ENCODE measurements at regions not wholly inside any gene's neighbourhood (a gene's known extent, or its start where the extent isn't known, plus 50 kb on each side); places are given as distances from the start of the nearest gene placed in this dataset.
"Not testable (repeated sequence)": the region's sequence is repeated elsewhere in the genome, so short reads cannot be mapped to it uniquely, and the experiment has no call there.

DNA sequence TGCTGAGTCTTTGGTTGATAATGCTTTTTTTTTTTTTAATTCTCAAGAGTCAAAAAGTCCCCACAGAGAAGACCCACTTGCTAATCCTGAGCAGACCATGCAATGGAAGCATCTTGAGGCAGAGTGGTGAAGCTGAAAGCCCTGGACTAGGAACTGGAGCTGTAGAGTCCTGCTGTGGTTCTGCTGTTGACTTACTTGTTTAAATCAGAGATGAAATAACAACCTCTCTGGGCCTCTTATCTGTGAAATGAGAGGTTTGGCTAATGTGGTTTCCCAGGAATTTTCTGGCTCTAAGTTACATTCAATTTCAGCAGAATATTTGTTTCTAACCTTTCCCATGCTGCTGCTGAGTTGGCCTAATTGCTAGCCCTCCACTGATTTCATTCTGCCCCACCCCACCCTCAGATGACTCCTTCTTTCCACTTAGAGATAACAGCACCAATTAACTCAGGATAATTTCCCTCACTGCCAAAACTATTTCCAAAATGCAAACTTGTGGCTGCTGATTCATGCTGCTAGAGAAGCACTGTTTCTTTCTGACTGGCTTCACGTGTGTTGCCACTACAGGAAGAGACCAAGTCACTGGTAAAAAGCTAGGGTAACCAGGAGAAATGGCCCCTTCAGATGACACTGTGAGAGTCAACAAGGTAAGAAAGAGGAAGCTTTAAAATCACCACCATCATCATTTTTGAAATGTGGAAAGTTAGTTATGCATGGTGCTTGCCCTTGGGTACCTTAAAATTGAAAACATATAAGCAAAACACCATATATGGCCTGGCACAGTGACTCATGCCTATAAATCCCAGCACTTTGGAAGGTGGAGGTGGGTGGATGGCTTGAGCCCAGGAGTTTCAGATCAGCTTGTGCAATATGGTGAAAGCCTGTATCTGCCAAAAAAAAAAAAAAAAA, 326.4 kb downstream of the DCHS2 start:
- CTCF ChIA-PET, result no interaction called here
- H3K27ac Mint-ChIP-seq, result no peak overlapping the region

DNA sequence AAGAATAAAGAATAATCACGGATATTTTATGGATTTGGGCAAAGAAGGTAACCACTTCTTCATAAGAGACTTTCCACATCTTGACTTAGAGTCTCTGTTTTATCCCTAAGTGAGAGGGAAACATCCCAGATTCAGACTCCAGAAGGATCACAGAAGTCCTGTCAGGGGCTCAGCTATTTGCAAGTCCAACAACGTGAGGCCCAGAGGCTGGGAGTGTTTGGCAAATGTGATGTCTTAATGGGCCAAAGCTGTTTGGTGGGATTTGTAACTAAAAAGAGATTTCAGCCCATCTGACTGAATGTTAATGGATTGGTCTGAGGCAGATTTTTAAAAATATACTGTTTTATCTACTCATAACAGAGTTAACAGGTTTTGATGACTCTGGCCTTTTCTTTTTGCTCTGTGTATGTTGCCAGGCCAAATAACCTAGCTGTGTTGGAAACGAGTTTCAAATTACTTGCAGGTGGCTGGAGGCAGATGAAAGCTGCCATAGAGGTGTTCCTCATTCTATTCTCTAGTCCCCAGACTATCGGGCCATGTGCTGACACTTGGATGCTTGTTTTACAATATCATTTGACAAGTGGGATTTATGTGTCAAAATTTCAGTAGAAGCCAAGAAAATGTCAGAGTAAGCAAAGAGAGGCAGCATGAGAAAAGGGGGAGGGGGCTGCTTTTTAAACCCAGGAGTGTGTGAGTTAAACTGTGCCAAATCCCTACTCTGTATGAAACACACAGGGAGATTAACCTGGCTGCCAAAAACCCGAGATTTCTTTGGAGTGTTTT, 330.9 kb downstream of the DCHS2 start:
- no peak overlapping the region for H3K27ac Mint-ChIP-seq
- CTCF ChIA-PET, result no interaction called here
- no peaks in the 10 kb centered on the region for H3K9me3 Mint-ChIP-seq
- no peaks in the 10 kb centered on the region for H3K27me3 Mint-ChIP-seq
- H3K4me1 Mint-ChIP-seq, result no peaks in the 10 kb centered on the region
- no peak for DNase-seq
- no peaks in the 10 kb centered on the region for H3K36me3 Mint-ChIP-seq
- H3K4me3 Mint-ChIP-seq, result no peak overlapping the region

More for the DNA sequence above, 326.4 kb downstream of the DCHS2 start:
- Mint-ChIP-seq H3K4me1 (no peaks in the 10 kb centered on the region), H3K4me3 (no peak overlapping the region), H3K27me3 (no peaks in the 10 kb centered on the region), H3K36me3 (no peaks in the 10 kb centered on the region), H3K9me3 (no peaks in the 10 kb centered on the region)
- no peak for DNase-seq

DNA sequence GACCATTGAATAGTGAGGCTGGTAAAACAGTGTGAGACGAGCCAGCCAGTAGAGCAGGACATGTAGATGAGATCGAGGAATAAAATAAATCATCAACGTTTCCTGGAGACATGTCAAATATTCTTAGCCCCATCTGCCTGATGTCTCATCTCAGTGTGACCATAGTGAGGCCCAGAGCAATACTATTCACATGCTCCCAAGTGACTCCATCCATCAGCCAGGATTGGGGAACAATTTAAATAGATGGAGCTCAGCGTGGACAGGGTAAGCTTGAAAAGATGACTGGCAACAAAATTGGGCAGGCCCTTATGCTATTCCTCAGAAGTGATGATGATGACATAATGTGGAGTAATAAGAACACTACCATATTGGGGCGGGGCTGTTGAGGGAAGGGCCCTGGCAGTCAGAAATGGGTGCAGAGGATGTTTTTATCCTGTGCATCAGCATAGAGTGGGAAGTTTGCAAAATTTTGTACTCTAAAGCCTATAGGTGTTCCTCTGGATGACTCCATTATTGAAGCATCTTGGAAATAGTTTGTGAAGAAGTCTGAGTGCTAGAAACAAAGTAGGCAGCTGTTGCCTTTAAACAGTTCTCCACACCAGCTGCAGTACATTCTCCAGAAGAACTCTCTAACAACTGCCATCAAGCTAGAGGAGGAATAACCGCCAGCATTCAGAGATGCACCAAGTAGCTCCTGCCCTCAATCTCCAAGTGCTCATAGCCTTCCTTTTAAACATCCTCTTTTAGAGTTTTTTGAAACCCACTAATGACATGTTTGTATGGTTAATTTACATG, 333.0 kb downstream of the DCHS2 start:
- CTCF ChIA-PET, result no interaction called here
- Mint-ChIP-seq H3K4me1 (no peaks in the 10 kb centered on the region), H3K27ac (no peak overlapping the region), H3K27me3 (no peaks in the 10 kb centered on the region), H3K36me3 (no peaks in the 10 kb centered on the region), H3K4me3 (no peak overlapping the region), H3K9me3 (no peaks in the 10 kb centered on the region)
- DNase-seq, result no peak

DNA sequence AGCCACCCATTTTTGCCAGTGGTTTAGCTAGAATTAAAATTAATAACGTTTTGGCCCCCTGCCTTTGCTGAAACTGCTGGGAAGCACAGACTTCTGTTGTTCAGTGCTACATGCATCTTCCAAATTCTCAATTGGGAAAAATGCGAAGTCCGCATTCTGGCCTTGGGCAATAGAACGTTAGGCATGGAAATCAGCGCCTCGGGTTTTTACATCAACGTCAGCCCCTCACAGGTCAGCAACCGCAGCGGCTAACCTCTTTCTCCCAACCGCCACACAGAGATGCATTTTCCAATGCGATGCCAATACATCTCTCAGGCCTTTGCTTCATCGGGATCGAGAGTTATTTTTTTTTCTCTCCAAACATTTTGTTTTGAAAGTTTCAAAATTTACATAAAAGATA, 339.1 kb downstream of the DCHS2 start:
- CTCF ChIA-PET, result no interaction called here
- Mint-ChIP-seq H3K27me3 (peaks cover 5% of the 10 kb centered on the region), H3K9me3 (no peaks in the 10 kb centered on the region), H3K4me3 (no peak overlapping the region), H3K4me1 (no peaks in the 10 kb centered on the region), H3K27ac (no peak overlapping the region), H3K36me3 (no peaks in the 10 kb centered on the region)
- no peak for DNase-seq

DNA sequence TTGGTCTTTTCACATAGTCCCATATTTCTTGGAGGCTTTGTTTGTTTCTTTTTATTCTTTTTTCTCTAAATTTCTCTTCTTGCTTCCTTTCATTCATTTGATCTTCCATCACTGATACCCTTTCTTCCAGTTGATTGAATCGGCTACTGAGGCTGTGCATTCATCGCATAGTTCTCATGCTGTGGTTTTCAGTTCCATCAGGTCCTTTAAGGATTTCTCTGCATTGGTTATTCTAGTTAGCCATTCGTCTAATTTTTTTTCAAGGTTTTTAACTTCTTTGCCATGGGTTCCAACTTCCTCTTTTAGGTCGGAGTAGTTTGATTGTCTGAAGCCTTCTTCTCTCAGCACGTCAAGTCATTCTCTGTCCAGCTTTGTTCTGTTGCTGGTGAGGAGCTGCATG, 342.4 kb downstream of the DCHS2 start:
- DNase-seq, H3K36me3 Mint-ChIP-seq, H3K27me3 Mint-ChIP-seq, H3K4me1 Mint-ChIP-seq, H3K4me3 Mint-ChIP-seq, H3K9me3 Mint-ChIP-seq, CTCF ChIA-PET, H3K27ac Mint-ChIP-seq: not testable (repeated sequence)

DNA sequence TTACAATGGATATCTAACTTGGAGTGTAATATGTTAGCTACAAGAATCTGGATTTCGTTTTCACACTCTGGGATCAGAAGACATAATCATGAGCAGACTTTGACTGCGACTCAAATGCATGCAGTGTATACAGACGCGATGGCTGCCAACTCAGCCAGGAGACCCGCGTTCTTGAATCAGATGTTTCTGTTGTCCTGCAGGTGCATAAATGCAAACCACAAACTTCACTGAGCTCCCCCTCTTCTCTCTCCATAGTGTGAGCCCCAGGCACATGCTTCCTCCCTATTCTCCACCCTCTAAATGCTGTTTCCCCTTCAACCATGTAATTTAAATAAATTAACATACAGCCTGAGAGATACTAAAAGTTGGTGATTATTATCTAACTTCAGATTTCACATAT, 347.9 kb downstream of the DCHS2 start:
- CTCF ChIA-PET, result no interaction called here
- Mint-ChIP-seq H3K9me3 (no peaks in the 10 kb centered on the region), H3K4me1 (no peaks in the 10 kb centered on the region), H3K36me3 (no peaks in the 10 kb centered on the region), H3K27ac (no peak overlapping the region), H3K27me3 (no peaks in the 10 kb centered on the region), H3K4me3 (no peak overlapping the region)
- no peak for DNase-seq

DNA sequence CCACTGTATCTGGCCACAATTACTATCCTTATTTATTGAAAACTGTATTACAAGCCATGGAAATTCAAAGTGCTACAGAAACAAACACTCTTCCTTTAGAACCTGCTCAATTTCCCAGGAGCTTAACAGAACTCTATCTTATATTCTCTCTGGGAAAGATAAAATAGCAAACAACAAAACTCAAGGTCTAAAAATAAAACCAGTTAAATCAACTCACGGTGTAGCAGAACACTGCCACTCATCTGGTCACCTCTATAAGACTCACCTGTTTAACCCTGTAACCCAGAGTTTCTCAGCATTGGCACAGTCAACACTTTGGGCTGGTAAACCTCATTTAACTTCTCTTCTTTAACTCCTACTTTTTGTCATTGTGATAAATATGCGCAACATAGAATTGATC, 348.9 kb downstream of the DCHS2 start:
- Mint-ChIP-seq H3K4me1 (no peaks in the 10 kb centered on the region), H3K4me3 (no peak overlapping the region), H3K27ac (no peak overlapping the region), H3K36me3 (no peaks in the 10 kb centered on the region), H3K9me3 (no peaks in the 10 kb centered on the region), H3K27me3 (no peaks in the 10 kb centered on the region)
- CTCF ChIA-PET, result no interaction called here
- no peak for DNase-seq

DNA sequence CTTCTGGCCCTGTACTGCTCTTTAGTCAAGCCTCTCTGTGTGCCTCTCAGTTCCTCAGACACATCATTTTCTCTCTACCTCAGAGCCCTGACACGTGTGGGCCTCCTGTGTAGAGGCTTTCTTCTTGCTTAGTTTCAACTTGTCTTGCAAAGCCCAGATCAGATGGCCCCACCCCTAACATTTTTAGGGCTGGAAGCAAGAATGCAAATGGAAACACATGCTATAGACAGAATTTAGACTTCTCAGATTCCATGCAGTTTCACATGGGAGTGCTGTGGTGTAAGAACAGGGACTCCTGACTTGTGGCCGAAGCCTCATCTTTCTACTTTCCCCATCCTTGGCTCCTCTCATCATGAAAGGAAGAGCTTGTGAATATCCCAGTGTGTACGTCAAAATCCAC, 350.7 kb downstream of the DCHS2 start:
- CTCF ChIA-PET, result no interaction called here
- no peaks in the 10 kb centered on the region for H3K4me1 Mint-ChIP-seq
- no peaks in the 10 kb centered on the region for H3K36me3 Mint-ChIP-seq
- H3K4me3 Mint-ChIP-seq, result no peak overlapping the region
- DNase-seq, result no peak
- H3K27ac Mint-ChIP-seq, result no peak overlapping the region
- H3K9me3 Mint-ChIP-seq, result no peaks in the 10 kb centered on the region
- H3K27me3 Mint-ChIP-seq, result no peaks in the 10 kb centered on the region

DNA sequence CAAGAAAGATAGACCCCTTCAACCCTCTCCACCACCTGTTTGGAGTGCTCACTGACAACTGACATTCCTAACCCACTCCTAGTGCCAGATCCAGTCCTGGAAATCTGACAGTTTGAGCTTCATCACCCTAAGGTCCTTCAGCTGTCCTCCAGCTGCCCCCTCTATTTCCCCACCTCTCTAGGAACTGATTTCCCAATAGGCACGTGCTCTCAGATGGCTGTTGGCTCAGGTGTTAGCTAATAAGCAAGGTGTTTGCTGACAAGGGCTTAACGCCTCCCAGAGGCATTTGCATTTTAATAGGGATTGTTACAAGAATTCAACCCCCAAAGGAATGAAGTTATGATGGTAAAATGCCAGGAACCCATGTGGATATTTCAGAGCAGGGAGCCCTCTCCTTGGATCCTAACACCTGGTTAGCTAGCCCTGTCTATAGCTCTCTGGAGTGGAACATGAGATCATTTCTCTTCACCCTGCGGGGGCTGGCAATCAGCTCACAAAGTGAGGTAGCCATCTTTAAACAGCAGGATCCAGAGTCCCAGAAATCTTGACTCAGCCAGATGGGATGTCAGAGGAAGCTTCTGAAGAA, 348.5 kb upstream of the SFRP2 start:
- H3K9me3 Mint-ChIP-seq, result no peaks in the 10 kb centered on the region
- DNase-seq, result no peak
- no peaks in the 10 kb centered on the region for H3K27me3 Mint-ChIP-seq
- no peaks in the 10 kb centered on the region for H3K36me3 Mint-ChIP-seq
- H3K4me3 Mint-ChIP-seq, result no peak overlapping the region
- CTCF ChIA-PET, result no interaction called here
- no peak overlapping the region for H3K27ac Mint-ChIP-seq
- no peaks in the 10 kb centered on the region for H3K4me1 Mint-ChIP-seq

DNA sequence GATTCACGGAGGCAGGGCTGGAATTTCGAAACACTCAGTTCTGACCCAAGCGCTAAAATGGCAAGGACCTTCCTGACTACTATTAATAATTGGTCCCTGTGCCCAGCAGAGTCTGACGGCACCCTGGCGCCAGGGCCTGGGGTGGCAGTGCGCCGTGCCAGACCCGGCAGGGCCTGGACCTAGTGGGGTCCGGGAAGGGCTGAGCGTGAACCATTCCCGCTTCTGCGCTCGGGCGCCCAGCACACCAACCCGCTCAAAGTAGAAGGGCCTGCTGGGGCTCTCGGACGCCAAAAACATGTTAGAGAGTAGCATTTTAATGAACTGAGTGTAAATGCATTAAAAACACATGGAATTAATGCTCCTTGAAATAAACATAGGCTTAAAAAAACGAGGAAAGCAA, 346.7 kb upstream of the SFRP2 start:
- H3K4me3 Mint-ChIP-seq, result no peak overlapping the region
- H3K9me3 Mint-ChIP-seq, result no peaks in the 10 kb centered on the region
- H3K36me3 Mint-ChIP-seq, result no peaks in the 10 kb centered on the region
- no peaks in the 10 kb centered on the region for H3K4me1 Mint-ChIP-seq
- no peak for DNase-seq
- no peak overlapping the region for H3K27ac Mint-ChIP-seq
- CTCF ChIA-PET, result no interaction called here
- no peaks in the 10 kb centered on the region for H3K27me3 Mint-ChIP-seq

DNA sequence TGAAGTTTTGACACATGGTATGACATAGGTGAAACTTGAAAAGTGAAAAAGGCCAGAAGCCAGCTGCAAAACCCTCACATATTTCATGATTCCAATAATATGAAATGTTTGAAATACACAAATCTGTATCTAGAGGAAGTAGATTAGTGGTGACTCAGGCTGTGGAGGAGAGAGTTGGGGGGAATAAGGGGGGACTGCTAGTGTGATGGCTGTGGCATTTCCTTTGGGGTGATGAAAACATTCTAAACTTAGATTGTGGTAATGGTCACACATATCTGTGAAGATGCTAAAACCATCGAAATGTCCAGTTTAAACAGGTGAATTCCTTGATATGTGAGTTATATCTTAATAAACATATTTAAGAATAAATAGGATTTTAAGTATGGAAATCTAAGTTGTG, 343.5 kb upstream of the SFRP2 start:
- peaks cover 6% of the 10 kb centered on the region for H3K27me3 Mint-ChIP-seq
- CTCF ChIA-PET, result no interaction called here
- no peaks in the 10 kb centered on the region for H3K4me1 Mint-ChIP-seq
- H3K27ac Mint-ChIP-seq, result no peak overlapping the region
- DNase-seq, result no peak
- H3K36me3 Mint-ChIP-seq, result no peaks in the 10 kb centered on the region
- H3K9me3 Mint-ChIP-seq, result no peaks in the 10 kb centered on the region
- H3K4me3 Mint-ChIP-seq, result no peak overlapping the region

DNA sequence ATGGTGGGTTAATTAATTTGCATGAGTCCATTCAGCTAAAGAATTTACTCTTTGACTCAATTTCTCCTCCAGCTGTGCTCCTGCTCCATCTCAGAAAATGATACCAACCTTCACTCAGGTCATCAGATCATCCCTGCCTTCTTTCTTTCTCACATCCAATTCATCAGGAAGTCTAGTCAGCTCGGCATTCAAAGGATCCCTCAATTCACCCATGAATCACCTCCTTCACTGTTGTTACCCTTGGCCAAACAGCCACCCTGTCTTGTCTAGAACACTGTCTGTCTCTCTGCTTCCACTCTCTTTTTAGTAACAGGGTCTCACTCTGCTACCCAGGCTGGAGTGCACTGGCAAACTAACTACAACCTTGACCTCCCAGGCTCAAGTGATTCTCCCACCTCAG, 337.4 kb upstream of the SFRP2 start:
- CTCF ChIA-PET, result no interaction called here
- H3K27me3 Mint-ChIP-seq, result peaks cover 6% of the 10 kb centered on the region
- no peaks in the 10 kb centered on the region for H3K9me3 Mint-ChIP-seq
- no peaks in the 10 kb centered on the region for H3K4me1 Mint-ChIP-seq
- no peak for DNase-seq
- no peaks in the 10 kb centered on the region for H3K36me3 Mint-ChIP-seq
- H3K4me3 Mint-ChIP-seq, result no peak overlapping the region
- H3K27ac Mint-ChIP-seq, result no peak overlapping the region

DNA sequence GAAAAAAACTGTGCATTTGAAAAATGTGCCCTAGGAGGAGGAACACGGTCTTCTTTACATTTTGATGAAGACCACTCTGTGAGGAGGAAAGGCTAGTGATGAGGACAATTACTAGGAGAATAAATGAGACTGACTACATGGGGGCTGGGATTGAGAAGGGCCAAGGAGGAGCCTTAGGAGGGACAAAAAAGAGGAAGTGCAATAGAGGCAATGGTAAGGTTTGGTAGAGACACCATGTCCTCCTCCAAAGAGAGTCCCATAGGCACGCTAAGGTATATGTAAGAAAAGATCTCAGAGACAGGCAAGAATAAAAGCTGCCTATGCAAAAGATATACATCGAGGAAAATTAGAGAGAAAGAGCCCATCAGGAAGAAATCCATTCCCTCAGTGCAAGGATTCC, 336.5 kb upstream of the SFRP2 start:
- no peaks in the 10 kb centered on the region for H3K4me1 Mint-ChIP-seq
- H3K27me3 Mint-ChIP-seq, result peaks cover 6% of the 10 kb centered on the region
- no peaks in the 10 kb centered on the region for H3K9me3 Mint-ChIP-seq
- H3K36me3 Mint-ChIP-seq, result no peaks in the 10 kb centered on the region
- no peak overlapping the region for H3K27ac Mint-ChIP-seq
- CTCF ChIA-PET, result no interaction called here
- no peak overlapping the region for H3K4me3 Mint-ChIP-seq
- DNase-seq, result no peak

DNA sequence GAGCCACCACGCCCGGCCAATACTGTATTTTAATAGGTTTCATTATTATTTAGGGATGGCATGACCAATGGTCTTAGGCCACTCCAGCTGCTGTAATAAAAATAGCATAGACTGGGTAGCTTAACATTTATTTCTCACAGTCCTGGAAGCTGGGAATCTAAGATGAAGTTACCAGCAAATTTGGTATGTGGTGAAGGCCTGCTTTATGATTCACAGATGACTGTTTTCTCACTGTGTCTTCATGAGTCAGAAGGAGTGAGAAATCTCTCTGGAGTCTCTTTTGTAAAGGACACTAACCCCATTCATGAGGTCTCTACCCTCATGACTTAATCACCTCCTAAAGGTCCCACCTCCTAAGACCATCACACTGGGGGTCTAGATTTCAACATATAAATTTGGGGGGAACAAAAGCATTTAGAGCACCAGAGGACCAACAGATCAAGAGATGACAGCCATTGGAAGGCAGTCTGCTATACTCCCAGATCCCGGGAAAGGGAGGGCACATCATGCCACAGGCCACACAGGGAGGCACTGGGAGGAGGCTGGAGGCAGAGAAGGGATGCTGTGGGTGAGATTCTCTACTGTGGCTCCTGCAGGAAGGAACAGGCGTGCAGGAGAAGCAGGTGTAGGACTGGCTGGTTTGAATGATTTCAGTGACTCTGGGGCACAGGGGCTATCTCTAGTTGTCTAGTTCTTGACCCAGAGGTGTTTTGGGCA, 335.8 kb upstream of the SFRP2 start:
- DNase-seq, result no peak
- Mint-ChIP-seq H3K9me3 (no peaks in the 10 kb centered on the region), H3K4me3 (no peak overlapping the region), H3K36me3 (no peaks in the 10 kb centered on the region), H3K4me1 (no peaks in the 10 kb centered on the region), H3K27ac (no peak overlapping the region), H3K27me3 (peaks cover 6% of the 10 kb centered on the region)
- CTCF ChIA-PET, result no interaction called here

Measured in activated naive CD4-positive, alpha-beta T cell treated with anti-CD3 and anti-CD28 coated beads, Interleukin-2, amount 10 ng/mL, durations not matched to agents 7 days and 5 days (primary cell).